Muscle layer of colon (tissue), 2 donors: ENCODE measurements at regions not wholly inside any gene's neighbourhood (a gene's known extent, or its start where the extent isn't known, plus 50 kb on each side); places are given as distances from the start of the nearest gene placed in this dataset.

Experiments
- H3K27ac ChIP-seq: one replicate; pipeline ENCODE4 v1.7.0; 2013; ENCODE audit warnings: low read depth, mild to moderate bottlenecking, low read length, moderate library complexity
- H3K27me3 ChIP-seq, 2 donors: one replicate each; pipeline ENCODE4 v1.7.0; 2013; ENCODE audit warnings: low read length in 2 of 2, mild to moderate bottlenecking in 2 of 2; ENCODE audit not compliant: insufficient read depth in 2 of 2, control insufficient read depth in 1 of 2
- H3K36me3 ChIP-seq: one replicate; pipeline ENCODE4 v1.7.0; 2013; ENCODE audit warnings: mild to moderate bottlenecking, low read length; ENCODE audit not compliant: insufficient read depth
- H3K4me1 ChIP-seq: one replicate; pipeline ENCODE4 v1.7.0; 2013; ENCODE audit warnings: mild to moderate bottlenecking, low read length; ENCODE audit not compliant: insufficient read depth
- H3K4me3 ChIP-seq, 2 donors: one replicate each; pipeline ENCODE4 v1.7.0; 2013; ENCODE audit warnings: low read length in 2 of 2, low read depth in 1 of 2, mild to moderate bottlenecking in 1 of 2, moderate library complexity in 1 of 2
- H3K9ac ChIP-seq: one replicate; pipeline ENCODE4 v1.7.0; 2013; ENCODE audit warnings: low read length
- H3K9me3 ChIP-seq: one replicate; pipeline ENCODE4 v1.7.0; 2013; ENCODE audit warnings: mild to moderate bottlenecking, low read length
- donor health status: abdominal sarcoma.
- donor health status: Adenocarcinoma of cecum.

DNA sequence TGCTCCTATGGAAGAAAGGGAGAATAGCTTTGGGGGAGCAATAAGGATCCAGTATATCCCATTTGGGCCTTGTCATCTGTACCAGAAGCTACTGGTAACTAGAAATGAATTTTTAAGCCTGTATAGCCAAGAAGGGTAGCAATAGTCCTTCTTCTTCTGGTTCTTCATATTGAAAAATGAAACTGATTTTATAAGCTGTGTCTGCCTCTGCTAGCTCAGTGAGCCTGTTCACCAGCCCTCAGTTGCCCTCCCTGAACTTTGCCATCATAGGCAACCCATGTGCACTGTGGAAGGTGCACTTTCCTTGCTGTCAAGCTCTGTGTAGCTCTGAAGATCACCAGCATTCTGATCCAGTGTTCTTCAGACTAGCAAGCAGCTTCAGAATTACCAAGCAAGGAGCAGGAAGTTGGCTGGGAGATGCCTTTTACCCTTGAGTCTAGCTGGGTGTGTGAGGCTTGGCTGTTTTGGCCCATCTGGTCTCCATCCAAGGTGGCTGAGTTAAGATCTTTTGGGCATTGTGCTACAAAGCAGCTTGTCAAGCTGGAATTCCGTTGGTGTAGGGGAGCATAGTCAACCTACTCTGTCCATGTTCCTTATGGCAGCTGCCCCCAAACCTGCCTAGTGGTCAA lies 55.8 kb upstream of the MGAT5 start:
- Histone ChIP-seq H3K4me3 (no peak overlapping the region), H3K36me3 (no peaks in the 10 kb centered on the region), H3K27ac (no peak overlapping the region), H3K9me3 (no peaks in the 10 kb centered on the region), H3K4me1 (peaks cover 19% of the 10 kb centered on the region), H3K9ac (no peak overlapping the region), H3K27me3 (no peaks in the 10 kb centered on the region)

DNA sequence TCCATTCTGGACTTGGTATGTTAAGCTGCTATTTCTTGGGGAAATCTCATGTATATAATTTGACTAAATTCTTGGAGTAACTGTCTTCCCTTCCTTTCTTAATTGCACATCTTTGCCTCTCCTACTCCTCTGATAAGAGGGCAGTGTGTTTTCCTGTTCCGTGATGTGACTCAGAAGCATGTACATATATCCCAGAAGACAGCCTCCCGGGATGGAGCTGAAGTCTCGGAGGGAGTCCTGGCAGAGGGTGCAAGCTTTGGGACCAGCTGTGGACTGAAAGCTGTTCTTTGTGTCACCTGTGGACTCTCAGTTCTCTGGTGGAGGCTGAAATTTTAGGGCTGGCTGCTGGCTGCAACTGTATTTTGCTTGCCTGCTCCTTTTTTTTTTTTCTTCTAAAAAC lies 54.7 kb upstream of the MGAT5 start:
- no peak overlapping the region for H3K4me3 ChIP-seq
- peaks cover 19% of the 10 kb centered on the region for H3K4me1 ChIP-seq
- no peak overlapping the region for H3K27ac ChIP-seq
- no peaks in the 10 kb centered on the region for H3K9me3 ChIP-seq
- no peak overlapping the region for H3K9ac ChIP-seq
- H3K36me3 ChIP-seq: no peaks in the 10 kb centered on the region
- H3K27me3 ChIP-seq: no peaks in the 10 kb centered on the region

DNA sequence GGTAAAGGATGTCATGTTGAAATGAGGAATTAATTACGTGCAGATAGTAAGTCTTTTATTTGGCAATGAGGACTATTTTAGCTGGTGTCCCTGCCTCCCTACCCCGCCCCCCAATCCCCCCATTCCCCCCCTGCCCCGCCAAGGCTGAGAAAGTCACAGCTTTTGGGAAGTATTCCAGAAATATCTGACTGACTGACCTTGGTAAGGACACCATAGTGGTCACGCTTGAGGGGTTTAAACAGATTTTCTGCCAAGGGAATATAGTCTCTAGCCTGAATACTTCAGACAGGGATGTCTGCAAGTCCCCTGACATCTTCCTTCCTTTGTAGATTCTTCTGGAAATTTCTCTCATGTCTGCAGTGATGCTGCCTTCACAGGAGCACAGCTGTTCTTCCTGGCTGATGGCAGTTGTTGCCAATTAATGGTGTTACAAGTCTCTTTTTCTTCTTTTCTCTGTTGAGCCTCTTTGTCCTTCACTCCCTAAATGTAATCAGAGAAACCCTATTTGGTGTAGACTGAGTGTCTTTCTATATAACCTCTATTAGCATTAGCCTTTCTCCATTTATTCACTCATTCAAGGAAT lies 53.7 kb upstream of the MGAT5 start:
- Histone ChIP-seq H3K9me3 (no peaks in the 10 kb centered on the region), H3K27me3 (no peaks in the 10 kb centered on the region), H3K27ac (no peak overlapping the region), H3K4me1 (peaks cover 20% of the 10 kb centered on the region), H3K36me3 (no peaks in the 10 kb centered on the region), H3K4me3 (no peak overlapping the region), H3K9ac (no peak overlapping the region)

DNA sequence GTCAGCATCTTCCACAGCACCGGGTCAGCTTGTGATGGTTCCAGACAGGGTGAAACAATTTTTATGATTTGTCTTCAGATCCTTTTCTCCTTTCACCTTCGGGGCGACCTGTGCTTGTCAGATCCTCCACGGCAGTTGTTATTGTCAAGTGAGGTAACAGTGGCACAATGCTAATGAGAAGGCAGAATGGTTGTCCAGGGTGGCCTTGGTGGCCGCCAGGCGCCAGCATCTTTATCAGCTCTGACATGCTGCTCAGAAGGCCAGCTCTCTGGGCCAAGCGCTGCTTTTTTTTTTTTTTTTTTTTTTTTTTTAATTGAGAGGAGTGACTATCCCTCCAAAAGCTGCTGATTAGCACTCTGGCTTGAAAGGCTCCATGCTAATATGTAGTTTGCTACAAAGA lies 52.3 kb upstream of the MGAT5 start:
- Histone ChIP-seq H3K27me3 (no peaks in the 10 kb centered on the region), H3K4me1 (peaks cover 25% of the 10 kb centered on the region), H3K36me3 (no peaks in the 10 kb centered on the region), H3K4me3 (no peak overlapping the region), H3K27ac (no peak overlapping the region), H3K9ac (no peak overlapping the region), H3K9me3 (no peaks in the 10 kb centered on the region)

DNA sequence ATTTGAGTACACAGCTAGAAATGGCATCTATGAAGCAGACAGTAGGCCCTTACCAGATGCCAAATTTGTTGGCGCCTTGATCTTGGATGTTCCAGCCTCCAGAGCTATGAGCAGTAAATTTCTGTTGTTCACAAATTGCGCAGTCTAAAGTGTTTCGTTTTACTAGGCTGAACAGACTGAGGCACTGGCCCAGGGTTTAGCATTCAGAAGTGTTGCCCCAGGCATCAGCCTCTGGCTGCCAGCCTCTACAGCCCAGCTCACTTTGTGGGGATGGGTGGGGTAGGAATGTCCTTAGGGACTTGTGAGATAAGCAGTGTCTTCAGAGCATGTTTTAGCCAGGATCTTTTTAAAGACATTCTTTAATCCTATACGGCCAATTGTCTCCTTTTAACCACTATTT lies 51.5 kb upstream of the MGAT5 start:
- no peaks in the 10 kb centered on the region for H3K27me3 ChIP-seq
- no peaks in the 10 kb centered on the region for H3K9me3 ChIP-seq
- H3K4me3 ChIP-seq: no peak overlapping the region
- no peaks in the 10 kb centered on the region for H3K36me3 ChIP-seq
- no peak overlapping the region for H3K9ac ChIP-seq
- H3K4me1 ChIP-seq: peaks cover 27% of the 10 kb centered on the region
- no peak overlapping the region for H3K27ac ChIP-seq

DNA sequence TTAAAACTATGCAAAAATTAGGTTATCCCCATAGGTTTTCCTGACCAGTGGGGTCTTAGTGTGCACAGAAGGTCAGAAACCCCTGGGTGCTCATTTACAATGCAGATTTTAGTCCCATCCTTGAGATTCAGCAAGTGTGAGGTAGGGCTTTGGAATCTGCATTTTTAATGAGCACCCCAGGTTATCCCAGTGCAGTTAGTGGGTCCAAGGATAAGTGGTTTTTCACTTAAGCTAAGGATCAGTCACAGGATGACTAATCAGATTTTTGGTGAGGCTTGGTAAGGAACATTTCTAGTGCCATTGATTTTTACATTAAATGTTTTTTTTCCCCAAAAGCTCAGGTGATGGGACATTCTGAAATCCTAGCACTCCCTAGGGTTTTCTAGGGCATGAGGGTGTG lies 50.7 kb upstream of the MGAT5 start:
- Histone ChIP-seq H3K4me3 (no peak overlapping the region), H3K27ac (no peak overlapping the region), H3K9me3 (no peaks in the 10 kb centered on the region), H3K27me3 (no peaks in the 10 kb centered on the region), H3K9ac (no peak overlapping the region), H3K4me1 (peaks cover 26% of the 10 kb centered on the region), H3K36me3 (no peaks in the 10 kb centered on the region)
